Loucy (cell line): ENCODE measurements at regions not wholly inside any gene's neighbourhood (a gene's known extent, or its start where the extent isn't known, plus 50 kb on each side); places are given as distances from the start of the nearest gene placed in this dataset.

ENCODE experiments used
- H2AFZ ChIP-seq: fragments of 200-600 bp; sonication (generic); 2 replicates; pipeline ENCODE4 v1.6.0; 2016; ENCODE audit warnings: antibody characterized with exemption, mild to moderate bottlenecking, low read length, moderate library complexity
- H3F3A ChIP-seq: fragments of 200-600 bp; 2 replicates; pipeline ENCODE4 v1.6.0; 2016; ENCODE audit warnings: antibody characterized with exemption, low read depth, mild to moderate bottlenecking
- H3K27me3 ChIP-seq: fragments of 200-600 bp; sonication (generic); 2 replicates; pipeline ENCODE4 v1.6.1; 2014; ENCODE audit warnings: low read length, mild to moderate bottlenecking; ENCODE audit not compliant: insufficient read depth, poor library complexity, severe bottlenecking
- H3K36me3 ChIP-seq: fragments of 200-600 bp; sonication (generic); 2 replicates; pipeline ENCODE4 v1.6.1; 2016; ENCODE audit warnings: low read length; ENCODE audit not compliant: insufficient read depth
- H3K4me1 ChIP-seq: fragments of 200-600 bp; sonication (generic); 2 replicates; pipeline ENCODE4 v1.5.1; 2014; ENCODE audit warnings: low read length, mild to moderate bottlenecking; ENCODE audit not compliant: insufficient read depth, poor library complexity, severe bottlenecking
- H3K4me2 ChIP-seq: fragments of 200-600 bp; sonication (generic); 2 replicates; pipeline ENCODE4 v1.6.0; 2014; ENCODE audit warnings: antibody characterized with exemption, low read length, low read depth, mild to moderate bottlenecking; ENCODE audit not compliant: poor library complexity, severe bottlenecking
- H3K4me3 ChIP-seq: fragments of 200-600 bp; sonication (generic); 2 replicates; pipeline ENCODE4 v1.5.1; 2014; ENCODE audit warnings: low read length, mild to moderate bottlenecking, mixed read lengths; ENCODE audit not compliant: poor library complexity, severe bottlenecking
- H3K79me2 ChIP-seq: fragments of 200-600 bp; sonication (generic); 2 replicates; pipeline ENCODE4 v1.6.1; 2014; ENCODE audit warnings: low read length; ENCODE audit not compliant: insufficient read depth
- H3K9ac ChIP-seq: fragments of 200-600 bp; sonication (generic); 2 replicates; pipeline ENCODE4 v1.6.0; 2014; ENCODE audit warnings: mild to moderate bottlenecking, low read depth, low read length, moderate library complexity; ENCODE audit not compliant: poor library complexity, severe bottlenecking
- H3K9me2 ChIP-seq: fragments of 200-600 bp; sonication (generic); replicated peaks from 2 replicates; pipeline ENCODE4 v1.6.1; 2016; ENCODE audit warnings: low read depth, low read length, mixed read lengths
- H3K9me3 ChIP-seq: fragments of 200-600 bp; sonication (generic); 2 replicates; pipeline ENCODE4 v1.6.1; 2014; ENCODE audit warnings: mild to moderate bottlenecking, antibody characterized with exemption, low read length, low read depth; ENCODE audit not compliant: insufficient read depth
- H4K20me1 ChIP-seq: fragments of 200-600 bp; sonication (generic); 2 replicates; pipeline ENCODE4 v1.6.0; 2014; ENCODE audit warnings: antibody characterized with exemption, low read length, mild to moderate bottlenecking; ENCODE audit not compliant: insufficient read depth, poor library complexity, severe bottlenecking
- CTCF ChIP-seq: fragments of 200-600 bp; sonication (generic); conservative IDR thresholded peaks from 2 replicates; pipeline ENCODE4 v1.5.1; 2014; ENCODE audit warnings: mild to moderate bottlenecking, antibody characterized with exemption, low read length
- EZH2phosphoT487 ChIP-seq: fragments of 200-600 bp; IDR thresholded peaks from 2 replicates; pipeline ENCODE4 v1.6.1; 2018; ENCODE audit warnings: antibody characterized with exemption, mild to moderate bottlenecking, moderate library complexity, borderline replicate concordance

DNA sequence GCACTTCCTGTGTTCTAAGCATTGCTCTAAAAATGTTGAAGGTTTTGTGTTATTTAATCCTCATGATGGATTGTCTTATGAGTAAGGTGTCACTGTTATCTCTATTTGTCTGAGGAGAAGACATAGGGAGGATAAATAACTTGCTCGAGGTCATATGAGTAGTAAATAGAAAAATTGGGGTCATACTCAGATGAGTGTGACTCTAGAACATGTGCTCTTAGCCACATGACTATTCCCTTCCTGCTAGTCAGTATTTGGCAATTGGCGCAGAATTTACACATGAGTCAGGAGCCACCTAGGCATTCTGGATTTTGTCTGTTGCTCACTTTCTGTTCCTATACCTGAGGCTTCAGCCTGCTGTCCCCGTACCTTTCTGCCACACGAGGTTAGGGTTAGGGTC is 234.6 kb upstream of the CD180 start:
- TF ChIP-seq CTCF: no peak
- TF ChIP-seq EZH2phosphoT487: no peak
- Histone ChIP-seq H3K27me3 (no peaks in the 10 kb centered on the region), H3K79me2 (no peaks in the 10 kb centered on the region), H3K9me3 (no peaks in the 10 kb centered on the region), H4K20me1 (no peaks in the 10 kb centered on the region), H3K4me3 (no peak overlapping the region), H3F3A (no peaks in the 10 kb centered on the region), H3K36me3 (no peaks in the 10 kb centered on the region), H3K4me2 (no peak overlapping the region), H3K9me2 (no peaks in the 10 kb centered on the region), H2AFZ (no peak overlapping the region), H3K9ac (no peak overlapping the region), H3K4me1 (no peaks in the 10 kb centered on the region)

GRCh38 chr5:67427850-67428298 is 231.3 kb upstream of the CD180 start:
- H3K4me3 ChIP-seq: no peak overlapping the region
- H2AFZ ChIP-seq: no peak overlapping the region
- no peaks in the 10 kb centered on the region for H4K20me1 ChIP-seq
- H3K9ac ChIP-seq: no peak overlapping the region
- no peaks in the 10 kb centered on the region for H3K79me2 ChIP-seq
- H3F3A ChIP-seq: no peaks in the 10 kb centered on the region
- no peaks in the 10 kb centered on the region for H3K9me2 ChIP-seq
- H3K9me3 ChIP-seq: no peaks in the 10 kb centered on the region
- no peak overlapping the region for H3K4me2 ChIP-seq
- no peaks in the 10 kb centered on the region for H3K36me3 ChIP-seq
- TF ChIP-seq CTCF (no peak), EZH2phosphoT487 (no peak)
- H3K4me1 ChIP-seq: no peaks in the 10 kb centered on the region
- H3K27me3 ChIP-seq: no peaks in the 10 kb centered on the region

GRCh38 chr5:67426961-67427849 is 230.6 kb upstream of the CD180 start:
- H3K9ac ChIP-seq: no peak overlapping the region
- H3F3A ChIP-seq: no peaks in the 10 kb centered on the region
- H3K36me3 ChIP-seq: no peaks in the 10 kb centered on the region
- H3K9me3 ChIP-seq: no peaks in the 10 kb centered on the region
- no peaks in the 10 kb centered on the region for H3K27me3 ChIP-seq
- H3K79me2 ChIP-seq: no peaks in the 10 kb centered on the region
- no peak overlapping the region for H2AFZ ChIP-seq
- no peaks in the 10 kb centered on the region for H3K9me2 ChIP-seq
- no peak overlapping the region for H3K4me3 ChIP-seq
- H4K20me1 ChIP-seq: no peaks in the 10 kb centered on the region
- no peak overlapping the region for H3K4me2 ChIP-seq
- no peaks in the 10 kb centered on the region for H3K4me1 ChIP-seq
- TF ChIP-seq CTCF: no peak
- TF ChIP-seq EZH2phosphoT487: no peak
